SK-N-SH (cell line): ENCODE measurements at regions not wholly inside any gene's neighbourhood (a gene's known extent, or its start where the extent isn't known, plus 50 kb on each side); places are given as distances from the start of the nearest gene placed in this dataset.

Experiments used
- CTCF ChIA-PET: fragments of 300-600, 350-600 bp; formaldehyde crosslinking; extraction: SDS; loops from one replicate; lab custom pipeline; 2021; lab: Yijun Ruan, JAX
- POLR2A ChIA-PET: fragments of 350-600 bp; sonication (Branson Sonifier 250); formaldehyde crosslinking; extraction: SDS; loops from one replicate; lab custom pipeline; 2020; ENCODE audit warnings: antibody characterized with exemption, inconsistent platforms; lab: Yijun Ruan, JAX
- DNase-seq: peaks from one replicate; pipeline ENCODE4 v3.0.0; 2012
- H2AFZ ChIP-seq: fragments of 200-600 bp; sonication (generic); 2 replicates; pipeline ENCODE4 v1.8.1; 2016; ENCODE audit warnings: antibody characterized with exemption, mild to moderate bottlenecking, low read depth
- H3F3A ChIP-seq: fragments of 200-600 bp; sonication (generic); replicated peaks from 2 replicates; pipeline ENCODE3; 2016; ENCODE audit warnings: antibody characterized with exemption, mild to moderate bottlenecking; ENCODE audit not compliant: insufficient read depth
- H3K27ac ChIP-seq, 2 experiments: fragments of 200-500 bp in 1 of 2; fragments of 200-600 bp in 1 of 2; sonication (Bioruptor generic) in 1 of 2; sonication (generic), shearing (Covaris generic) in 1 of 2; 2 replicates each; pipeline versions ENCODE4 v1.5.1 to v1.6.1; 2014 to 2016; ENCODE audit warnings: low read depth in 2 of 2, inconsistent platforms in 1 of 2, low read length in 1 of 2, mild to moderate bottlenecking in 1 of 2, mixed read lengths in 1 of 2
- H3K27me3 ChIP-seq: fragments of 200-600 bp; sonication (generic), shearing (Covaris generic); 2 replicates; pipeline ENCODE4 v1.6.1; 2016; ENCODE audit warnings: mixed run types; ENCODE audit not compliant: insufficient read depth
- H3K36me3 ChIP-seq, 2 experiments: fragments of 200-500 bp in 1 of 2; fragments of 200-600 bp in 1 of 2; sonication (Bioruptor generic) in 1 of 2; sonication (generic) in 1 of 2; replicated peaks in 1 of 2; 2 replicates each; pipeline versions ENCODE3 to v1.5.1; 2014 to 2016; ENCODE audit warnings: low read length in 1 of 2, mild to moderate bottlenecking in 1 of 2; ENCODE audit not compliant: insufficient read depth in 2 of 2, control insufficient read depth in 1 of 2
- H3K4me1 ChIP-seq, 2 experiments: fragments of 200-500 bp in 1 of 2; fragments of 200-600 bp in 1 of 2; sonication (Bioruptor generic) in 1 of 2; sonication (generic), shearing (Covaris generic) in 1 of 2; 2 replicates each; pipeline versions ENCODE4 v1.5.1 to v1.6.1; 2014 to 2016; ENCODE audit warnings: low read depth in 1 of 2, low read length in 1 of 2, mixed run types in 1 of 2; ENCODE audit not compliant: insufficient read depth in 2 of 2, control insufficient read depth in 1 of 2
- H3K4me2 ChIP-seq: fragments of 200-600 bp; sonication (generic), shearing (Covaris generic); 2 replicates; pipeline ENCODE4 v1.6.1; 2017; ENCODE audit warnings: mixed run types
- H3K4me3 ChIP-seq, 2 experiments: fragments of 200-500 bp in 1 of 2; fragments of 200-600 bp in 1 of 2; sonication (Bioruptor generic) in 1 of 2; sonication (generic), shearing (Covaris generic) in 1 of 2; 2 replicates each; pipeline versions ENCODE4 v1.5.1 to v1.8.1; 2014 to 2016; ENCODE audit warnings: low read depth in 2 of 2, inconsistent platforms in 1 of 2, low read length in 1 of 2, mild to moderate bottlenecking in 1 of 2, mixed read lengths in 1 of 2, moderate library complexity in 1 of 2
- H3K79me2 ChIP-seq: fragments of 200-600 bp; sonication (generic); 2 replicates; pipeline ENCODE4 v1.8.1; 2017; ENCODE audit warnings: mild to moderate bottlenecking; ENCODE audit not compliant: insufficient read depth
- H3K9ac ChIP-seq: fragments of 200-600 bp; sonication (generic); 2 replicates; pipeline ENCODE4 v1.6.1; 2017; ENCODE audit warnings: mixed run types
- H3K9me2 ChIP-seq: fragments of 200-600 bp; sonication (generic); 2 replicates; pipeline ENCODE4 v1.6.1; 2017; ENCODE audit warnings: mixed run types
- H3K9me3 ChIP-seq: fragments of 200-600 bp; sonication (generic); 2 replicates; pipeline ENCODE4 v1.6.1; 2017; ENCODE audit warnings: mixed run types, mild to moderate bottlenecking, moderate library complexity
- H4K20me1 ChIP-seq: fragments of 200-600 bp; sonication (generic); 2 replicates; pipeline ENCODE4 v1.6.1; 2017; ENCODE audit warnings: mild to moderate bottlenecking, mixed run types; ENCODE audit not compliant: insufficient read depth
- CTCF ChIP-seq: fragments of 200-600 bp; sonication (generic); IDR thresholded peaks from 2 replicates; pipeline ENCODE4 v1.6.1; 2017; ENCODE audit warnings: antibody characterized with exemption, mild to moderate bottlenecking, moderate library complexity
- ELF1 ChIP-seq: IDR thresholded peaks from 2 replicates; pipeline ENCODE4 v1.4.0; 2012
- FOSL2 ChIP-seq: IDR thresholded peaks from 2 replicates; pipeline ENCODE4 v1.4.0; 2012; ENCODE audit warnings: low read depth, mild to moderate bottlenecking, moderate library complexity, borderline replicate concordance
- JUND ChIP-seq: IDR thresholded peaks from 2 replicates; pipeline ENCODE4 v1.4.0; 2012
- MXI1 ChIP-seq: IDR thresholded peaks from 2 replicates; pipeline ENCODE4 v1.6.1; 2012; ENCODE audit warnings: mild to moderate bottlenecking, low read depth, low read length, improper control_type of control experiment
- PBX3 ChIP-seq: IDR thresholded peaks from 2 replicates; pipeline ENCODE4; 2012
- RAD21 ChIP-seq: IDR thresholded peaks from 2 replicates; pipeline ENCODE4 v1.6.1; 2012; ENCODE audit warnings: mild to moderate bottlenecking, low read length
- REST ChIP-seq: IDR thresholded peaks from 2 replicates; pipeline ENCODE4 v1.6.1; 2012; ENCODE audit warnings: mild to moderate bottlenecking, low read depth, low read length, moderate library complexity
- SIN3A ChIP-seq: IDR thresholded peaks from 2 replicates; pipeline ENCODE4 v1.6.1; 2012; ENCODE audit warnings: low read depth, mild to moderate bottlenecking, low read length, moderate library complexity, borderline replicate concordance
- SMC3 ChIP-seq: IDR thresholded peaks from 2 replicates; pipeline ENCODE4 v1.6.1; 2012; ENCODE audit warnings: low read depth, low read length, improper control_type of control experiment
- USF2 ChIP-seq: fragments of 150-350 bp; IDR thresholded peaks from 2 replicates; pipeline ENCODE4 v1.6.1; 2017; ENCODE audit warnings: antibody characterized with exemption, low read length, low read depth, borderline replicate concordance
- WGBS: methylation state at CpG from one replicate; pipeline ENCODE4 v1.1.6; 2017; ENCODE audit warnings: low lambda C conversion rate; 5-methylcytosine and 5-hydroxymethylcytosine counted together

- no peak for TF ChIP-seq SIN3A
- TF ChIP-seq, all 33 proteins: peak for 0
Measured at GRCh38 chr3:110528305-110529121, 543.1 kb upstream of the NECTIN3 start (continued).

GRCh38 chr3:110530902-110531301, 540.7 kb upstream of the NECTIN3 start:
- H3K9me3 ChIP-seq, result no peaks in the 10 kb centered on the region
- TF ChIP-seq REST (no peak), RAD21 (no peak), MXI1 (no peak), CTCF (no peak), ELF1 (no peak), USF2 (no peak), PBX3 (no peak), FOSL2 (no peak), SMC3 (no peak), JUND (no peak)
- H3K4me1 ChIP-seq, result peaks cover 0 to 11% of the 10 kb centered on the region in 2 experiments; a peak in 2 of 4 replicates
- POLR2A ChIA-PET, result no interaction called here
- no peak overlapping the region for H3K4me2 ChIP-seq
- CTCF ChIA-PET, result no interaction called here
- no peaks in the 10 kb centered on the region for H4K20me1 ChIP-seq
- WGBS, result 82% methylated on average over 2 of the region's 2 CpGs
- no peak for DNase-seq
- H3K9me2 ChIP-seq, result no peaks in the 10 kb centered on the region
- peaks cover 23% of the 10 kb centered on the region for H3F3A ChIP-seq
- no peaks in the 10 kb centered on the region for H3K36me3 ChIP-seq
- no peak overlapping the region for H2AFZ ChIP-seq
- no peak overlapping the region for H3K27ac ChIP-seq
- no peak overlapping the region for H3K9ac ChIP-seq
- H3K27me3 ChIP-seq, result no peaks in the 10 kb centered on the region
- no peak overlapping the region for H3K4me3 ChIP-seq
- no peaks in the 10 kb centered on the region for H3K79me2 ChIP-seq
